HG02642 (cell line): ENCODE measurements at regions not wholly inside any gene's neighbourhood (a gene's known extent, or its start where the extent isn't known, plus 50 kb on each side); places are given as distances from the start of the nearest gene placed in this dataset.

Experiments used
- ATAC-seq: cut with Tn5 transposase; IDR thresholded peaks from one replicate; pipeline ENCODE4 v1.9.1; 2021; ENCODE audit warnings: mild to moderate bottlenecking; ENCODE audit not compliant: unreplicated experiment, poor library complexity

DNA sequence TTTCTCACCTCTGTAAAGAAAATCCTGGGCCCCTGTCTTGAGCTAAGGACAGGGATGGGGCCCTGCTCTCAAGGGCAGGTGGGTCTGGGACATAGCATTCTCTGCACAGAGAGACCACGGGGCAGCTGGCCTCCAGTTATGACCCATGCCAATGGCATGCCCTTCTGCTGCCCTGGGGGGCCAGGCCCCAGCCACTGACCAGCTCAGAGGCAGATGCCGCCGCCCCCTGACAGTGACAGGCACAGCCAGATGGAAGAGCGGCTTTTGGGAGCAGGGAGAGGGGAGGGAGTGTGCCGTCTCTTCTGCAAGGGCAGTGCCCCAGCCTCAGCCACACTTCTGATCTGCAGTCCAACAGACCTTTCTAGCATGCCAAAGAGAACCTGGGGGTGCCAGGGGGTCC is 114.8 kb upstream of the NAV2 start:
- ATAC-seq, result no peak

DNA sequence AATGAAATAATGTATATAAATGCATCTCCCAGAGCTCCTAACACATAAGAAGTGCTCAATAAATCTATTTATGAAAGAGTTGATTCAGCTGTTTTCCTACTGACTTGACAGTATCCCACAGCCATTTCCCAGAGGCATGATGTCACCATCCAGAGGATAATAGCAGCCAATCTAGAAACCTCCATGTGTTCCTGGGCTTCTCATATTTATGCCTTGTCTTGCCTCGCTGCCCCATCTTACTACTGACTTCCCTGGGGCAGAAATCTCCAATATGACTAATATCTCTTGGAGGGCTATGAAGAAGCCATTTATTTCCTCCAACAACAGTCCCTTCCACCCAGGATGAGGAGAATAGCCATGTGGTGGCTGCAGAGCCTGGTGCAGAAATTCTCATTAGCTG is 115.4 kb upstream of the NAV2 start:
- ATAC-seq, result no peak

DNA sequence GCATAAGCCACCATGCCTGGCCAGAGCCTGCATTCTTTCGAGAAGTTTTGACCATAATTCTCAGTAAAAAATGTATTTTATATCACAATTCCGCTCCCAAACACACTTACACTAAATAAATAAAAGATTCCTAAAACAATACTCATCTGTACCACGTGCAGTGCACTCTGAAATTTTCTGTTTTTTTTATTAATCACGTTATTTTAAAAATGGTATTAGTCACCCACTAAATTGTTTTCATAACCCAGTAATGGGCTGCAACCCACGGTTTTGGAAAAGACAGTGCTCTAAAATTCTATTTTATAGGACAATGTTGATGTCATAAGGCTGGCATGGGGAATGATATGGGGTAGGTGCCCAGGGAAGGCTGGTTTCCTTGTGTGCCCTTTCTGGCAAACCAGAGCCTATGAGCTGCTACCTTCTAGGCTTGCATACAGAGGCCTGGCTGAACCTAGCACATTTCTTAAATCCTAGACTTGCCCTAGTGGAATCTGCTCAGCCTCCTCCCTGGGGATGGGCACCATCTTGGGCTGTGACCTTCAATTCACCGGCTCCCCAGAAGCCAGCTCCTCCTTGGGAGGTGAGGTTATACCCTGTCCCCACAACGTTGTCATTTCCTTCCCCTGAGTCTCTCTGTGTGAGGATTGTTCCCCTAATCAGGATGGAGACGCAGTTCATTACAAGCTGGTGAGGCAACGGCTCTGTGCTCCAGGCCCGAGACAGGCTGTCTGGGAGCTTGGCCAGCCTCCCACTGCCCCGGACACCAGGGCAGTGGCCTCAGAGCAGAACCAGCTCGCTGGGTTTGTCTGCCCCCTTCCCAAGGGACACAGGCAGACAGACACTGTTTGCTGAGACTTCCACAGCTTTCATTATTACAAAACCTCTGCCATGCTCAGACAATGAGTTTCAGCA is 116.5 kb upstream of the NAV2 start:
- ATAC-seq, result no peak

DNA sequence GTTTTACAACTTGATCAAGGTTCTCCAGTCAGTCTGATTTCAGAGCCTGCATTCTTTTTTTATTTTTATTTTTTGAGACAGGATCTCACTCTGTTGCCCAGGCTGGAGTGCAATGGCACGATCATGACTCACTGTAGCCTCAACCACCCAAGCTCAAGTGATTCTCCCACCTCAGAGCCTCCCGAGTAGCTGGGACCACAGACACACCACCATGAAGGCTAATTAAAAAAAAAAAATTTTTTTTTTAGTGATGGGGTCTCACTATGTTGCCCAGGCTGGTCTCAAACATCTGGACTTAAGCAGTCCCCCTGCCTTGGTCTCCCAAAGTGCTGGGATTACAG is 117.2 kb upstream of the NAV2 start:
- no peak for ATAC-seq

DNA sequence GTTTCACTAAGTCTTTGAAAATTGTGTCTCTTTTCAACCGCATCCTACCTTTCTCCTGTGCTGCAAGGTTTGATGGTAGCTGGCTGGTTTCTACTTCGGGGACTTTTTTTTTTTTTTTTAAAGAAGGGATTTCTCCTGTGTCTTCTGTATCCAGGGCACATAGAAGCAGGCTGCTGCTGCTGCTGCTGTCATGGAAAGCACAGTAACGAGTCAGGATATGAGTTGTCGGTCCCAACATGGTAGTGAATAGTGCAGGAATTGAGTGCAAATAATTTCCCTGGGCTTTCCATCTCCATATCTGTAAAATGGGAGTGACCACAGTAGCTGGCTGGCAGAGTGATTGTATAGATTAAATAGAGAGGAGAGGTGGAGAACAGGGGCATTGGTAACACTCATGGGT is 118.3 kb upstream of the NAV2 start:
- ATAC-seq, result no peak

DNA sequence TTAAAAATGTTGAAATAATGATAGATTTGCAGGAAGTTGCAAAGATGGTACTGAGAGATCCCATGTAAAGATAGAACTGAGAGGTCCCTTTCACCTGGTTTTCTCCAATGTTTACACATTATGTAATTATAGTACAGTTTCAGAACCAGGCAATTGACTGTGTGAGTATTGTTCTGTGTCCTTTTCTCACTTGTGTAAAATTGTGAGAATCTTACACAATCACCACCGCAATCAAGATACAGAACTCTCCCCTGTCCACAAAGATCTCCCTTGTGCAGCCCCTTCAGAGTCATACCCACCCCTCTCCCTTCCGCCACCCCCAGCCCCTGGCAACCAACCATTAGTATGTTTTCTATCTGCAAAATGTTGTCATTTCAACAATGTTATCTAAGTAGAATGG is 119.8 kb upstream of the NAV2 start:
- no peak for ATAC-seq

DNA sequence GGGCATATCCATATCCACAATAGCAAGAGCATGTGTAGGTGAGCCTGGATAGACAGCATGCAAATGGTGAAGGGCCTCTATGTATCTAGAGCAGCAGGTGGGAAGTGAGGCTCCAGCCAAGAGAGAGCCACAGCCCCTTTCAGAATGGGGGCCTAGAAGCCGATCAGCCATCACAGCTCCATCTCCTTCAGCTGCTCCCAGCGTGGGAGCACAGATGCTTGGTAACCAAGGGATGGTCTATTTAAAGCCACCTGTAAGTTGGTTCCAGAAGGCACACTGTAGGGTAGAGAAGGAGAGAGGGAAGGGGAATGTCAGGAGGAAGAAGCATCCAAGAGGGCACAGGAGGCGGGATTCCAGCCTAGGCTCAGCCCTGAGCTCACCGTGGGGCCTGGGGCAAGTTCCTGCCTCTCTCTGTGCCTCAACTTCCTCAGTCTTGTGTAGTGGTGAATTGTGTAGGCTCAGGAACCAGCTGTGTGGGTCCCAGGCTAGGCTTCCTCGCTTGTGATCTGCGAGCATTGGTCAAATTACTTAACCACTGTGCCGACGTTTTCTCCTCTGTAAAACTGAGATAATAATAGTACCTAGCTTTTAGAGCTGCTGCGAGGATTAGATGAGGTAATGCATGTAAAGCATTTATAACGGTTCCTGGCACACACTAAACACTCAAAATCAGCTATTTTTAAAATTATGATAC is 122.9 kb upstream of the NAV2 start:
- ATAC-seq, result no peak

DNA sequence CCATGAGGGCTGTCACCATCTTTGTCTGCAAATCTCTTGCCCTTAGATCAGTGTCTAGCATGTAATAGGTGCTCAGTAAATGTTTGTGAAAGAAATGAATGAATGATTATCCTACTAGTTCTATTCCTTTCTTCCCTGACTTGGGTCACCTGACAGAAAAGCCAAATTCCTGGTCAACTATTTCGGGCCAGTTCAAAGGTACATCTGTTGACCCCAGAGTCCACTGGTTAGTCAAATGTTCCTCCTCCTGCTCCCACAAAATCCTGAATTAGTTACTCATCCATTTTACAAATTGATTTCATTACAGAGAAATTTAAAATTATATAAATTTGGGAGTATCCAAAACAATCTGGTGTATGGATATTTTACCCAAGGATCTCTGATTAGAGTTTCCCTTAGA is 124.7 kb upstream of the NAV2 start:
- ATAC-seq, result no peak

DNA sequence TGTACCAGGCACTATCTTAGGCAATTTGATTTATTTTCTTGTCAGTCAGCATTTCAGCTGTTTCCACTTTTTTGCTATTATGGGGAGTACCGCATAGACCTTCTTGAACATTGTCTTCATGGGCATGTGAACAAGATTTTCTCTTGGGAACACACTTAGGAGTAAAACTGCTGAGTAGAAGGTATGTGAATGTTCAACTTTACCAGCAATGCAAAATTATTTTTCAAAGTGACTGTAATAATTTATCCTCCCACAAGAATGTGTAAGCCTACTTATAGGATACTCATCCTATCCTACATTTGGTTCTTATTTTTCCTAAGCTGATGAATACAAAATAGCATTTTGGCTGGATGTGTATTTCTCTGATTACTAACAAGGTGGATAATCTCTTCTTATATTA is 132.0 kb upstream of the NAV2 start:
- no peak for ATAC-seq

DNA sequence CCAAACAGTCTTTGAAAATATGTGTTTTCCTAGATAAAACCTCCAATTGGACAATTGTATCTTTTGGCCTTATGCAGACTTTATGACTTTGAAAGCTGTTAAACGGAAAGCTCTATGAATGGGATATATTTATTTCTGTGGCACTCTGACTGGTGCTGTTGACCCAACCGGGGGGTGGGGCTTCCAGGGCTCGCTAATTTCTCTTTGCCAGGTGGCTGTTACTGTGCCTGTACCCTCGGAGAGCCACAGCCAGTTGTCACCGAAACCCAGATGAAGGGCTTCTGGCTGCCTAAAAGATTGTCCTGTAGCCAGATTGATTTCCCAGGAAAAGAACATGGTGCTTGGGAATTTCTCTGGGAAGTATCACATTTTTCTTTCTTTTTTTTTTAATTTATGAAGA is 132.7 kb upstream of the NAV2 start:
- ATAC-seq, result no peak

DNA sequence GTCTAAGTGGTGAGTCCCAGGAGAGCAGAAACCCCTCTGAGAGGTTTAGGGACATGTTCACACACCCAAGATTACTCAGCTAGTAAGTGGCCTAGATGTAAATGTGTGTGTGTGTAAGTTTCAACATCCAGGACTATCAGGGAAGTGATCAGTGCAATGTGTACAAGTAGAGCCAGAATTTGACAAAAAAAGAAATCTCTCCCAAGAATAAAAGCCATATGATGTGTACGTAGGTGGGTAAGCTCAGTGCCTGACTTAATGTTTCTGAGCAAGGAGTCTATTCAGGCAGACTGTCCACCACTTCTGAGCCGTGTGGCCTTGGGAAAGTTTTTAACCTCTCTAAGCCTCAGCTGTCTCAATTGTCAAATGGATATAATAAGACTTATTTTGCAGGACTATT is 133.8 kb upstream of the NAV2 start:
- no peak for ATAC-seq

DNA sequence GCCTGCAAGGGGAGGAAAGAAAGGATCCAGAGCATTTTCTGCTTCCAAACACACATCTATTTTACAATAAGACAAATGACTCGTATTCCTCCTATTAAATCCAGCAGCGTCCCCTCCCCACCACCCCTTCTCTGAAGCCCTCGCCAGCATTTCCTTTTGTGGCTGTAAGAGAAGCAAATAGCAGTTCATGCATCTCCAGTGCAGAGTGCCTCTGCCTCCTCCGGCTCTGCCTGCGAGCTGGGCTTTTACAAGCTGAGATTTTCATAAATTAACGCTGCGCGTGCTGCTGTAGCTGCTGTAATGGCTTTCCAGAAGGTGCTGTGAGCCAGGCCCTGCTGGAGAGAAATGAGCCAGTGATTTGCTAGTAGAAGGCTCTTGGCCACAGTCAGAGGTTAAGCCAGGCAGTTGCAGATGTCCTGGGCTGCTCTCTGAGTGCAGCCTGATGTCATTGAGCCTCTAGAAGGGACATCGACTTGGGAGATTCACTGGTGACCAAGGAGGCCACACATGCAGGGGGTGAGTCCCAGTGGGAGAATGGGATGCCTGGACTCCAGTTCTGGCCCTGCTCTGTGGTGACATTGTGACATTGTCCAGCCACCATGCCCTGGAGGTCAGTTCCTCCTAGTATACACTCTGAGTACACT is 134.5 kb upstream of the NAV2 start:
- ATAC-seq, result no peak

DNA sequence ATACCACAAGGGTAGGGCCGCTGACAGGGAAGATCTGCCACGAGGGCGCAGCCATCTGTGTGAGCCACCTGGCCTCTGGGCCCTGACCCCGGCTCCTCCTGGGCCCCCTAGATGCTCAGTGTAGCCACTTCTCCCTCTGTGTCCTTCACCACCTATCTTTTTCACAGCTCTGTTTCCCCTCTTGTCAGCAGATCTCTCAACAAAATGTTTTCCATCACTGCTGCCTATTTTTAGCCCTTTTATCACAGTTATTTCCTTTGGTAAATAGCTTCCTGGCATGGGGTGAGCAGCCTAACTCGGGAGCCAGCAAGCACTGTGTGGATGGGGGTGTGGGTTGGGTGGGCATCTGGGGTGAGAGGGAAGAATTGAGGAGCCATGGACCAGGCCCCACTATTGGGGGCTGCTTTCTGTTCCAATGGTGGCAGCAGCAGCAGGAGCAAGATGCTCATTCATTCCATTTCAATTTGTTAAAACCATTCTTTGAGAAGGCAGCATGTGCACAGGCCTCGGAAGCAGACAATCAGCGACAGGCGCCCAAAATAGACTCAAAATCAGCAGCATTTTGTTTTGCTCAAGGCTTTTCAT is 135.2 kb upstream of the NAV2 start:
- no peak for ATAC-seq

DNA sequence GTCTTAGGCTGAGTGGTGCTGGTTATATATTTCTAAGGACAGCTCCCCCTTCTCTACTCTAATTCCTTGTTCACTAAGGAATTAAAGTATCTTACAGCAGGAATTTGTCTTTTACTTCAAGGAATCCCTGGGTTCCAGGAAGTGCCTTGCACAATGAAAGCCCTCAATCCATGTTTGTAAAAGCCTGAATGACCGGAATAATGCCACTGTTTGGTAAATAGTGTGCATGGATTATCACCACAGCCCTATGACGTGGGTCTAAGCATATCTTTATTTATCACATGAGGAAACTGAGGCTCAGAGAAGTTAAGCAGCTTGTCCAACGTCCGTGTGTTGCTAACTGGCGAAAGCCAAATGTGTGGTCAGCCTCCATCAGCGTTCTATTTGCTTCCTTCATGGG is 135.7 kb upstream of the NAV2 start:
- no peak for ATAC-seq

DNA sequence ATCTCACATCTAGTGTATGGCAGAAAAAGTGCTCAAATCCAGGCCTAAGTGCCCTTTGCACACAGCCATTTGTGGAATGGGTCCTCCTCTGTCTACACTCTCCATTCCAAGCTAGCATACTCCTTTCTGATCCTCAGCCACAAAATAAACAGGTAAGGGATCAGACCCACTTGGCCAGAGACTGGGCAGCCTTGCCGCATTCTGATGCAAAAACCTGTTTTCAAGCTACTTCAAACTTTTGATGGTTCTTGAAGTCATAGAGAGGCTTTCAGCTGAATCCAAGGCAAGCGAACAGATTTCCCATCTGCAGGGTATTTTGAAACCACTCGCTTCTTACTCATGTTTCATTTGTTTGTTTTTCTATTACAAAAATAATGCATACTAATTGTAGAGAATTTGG is 136.6 kb upstream of the NAV2 start:
- ATAC-seq, result no peak

DNA sequence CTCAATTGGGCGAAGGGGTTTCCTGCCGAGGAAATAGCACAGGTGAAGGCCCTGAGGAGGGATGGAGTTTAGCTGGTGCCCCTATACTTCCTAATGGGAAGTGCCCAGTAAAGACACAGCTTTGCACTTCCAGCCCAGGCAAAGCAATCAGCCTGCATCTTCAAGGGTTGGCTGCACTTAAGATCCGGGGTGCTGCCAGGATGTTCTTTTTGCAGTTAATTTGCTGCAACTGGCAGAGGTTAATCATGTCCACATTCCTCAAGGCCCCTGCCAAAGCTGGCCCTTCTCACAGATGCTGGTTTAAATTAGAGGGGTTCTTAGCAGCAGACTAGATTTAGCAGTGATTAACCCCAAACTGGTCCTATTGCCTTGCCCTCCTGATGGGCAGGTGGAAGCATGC is 137.7 kb upstream of the NAV2 start:
- ATAC-seq, result no peak

DNA sequence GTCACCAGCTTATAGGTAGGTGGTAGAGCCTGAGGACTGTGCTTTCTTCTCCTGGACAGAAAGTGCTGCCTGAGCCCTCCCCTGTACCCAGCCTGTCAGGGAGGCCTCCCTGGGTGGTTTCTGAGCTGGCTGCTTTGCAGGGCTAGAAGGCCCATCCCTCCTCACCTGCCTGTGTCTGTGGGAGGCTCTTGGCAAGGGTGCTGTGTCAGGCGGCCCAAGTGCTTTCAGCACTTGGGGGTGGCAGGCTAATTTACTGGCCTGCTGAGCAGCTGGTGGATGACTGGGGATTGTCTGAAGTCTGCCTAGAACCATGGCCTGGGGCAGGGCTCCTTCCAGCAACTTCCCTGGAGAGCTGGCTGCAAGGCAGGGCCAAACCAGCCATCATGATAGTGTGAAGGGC is 139.0 kb upstream of the NAV2 start:
- ATAC-seq, result no peak

DNA sequence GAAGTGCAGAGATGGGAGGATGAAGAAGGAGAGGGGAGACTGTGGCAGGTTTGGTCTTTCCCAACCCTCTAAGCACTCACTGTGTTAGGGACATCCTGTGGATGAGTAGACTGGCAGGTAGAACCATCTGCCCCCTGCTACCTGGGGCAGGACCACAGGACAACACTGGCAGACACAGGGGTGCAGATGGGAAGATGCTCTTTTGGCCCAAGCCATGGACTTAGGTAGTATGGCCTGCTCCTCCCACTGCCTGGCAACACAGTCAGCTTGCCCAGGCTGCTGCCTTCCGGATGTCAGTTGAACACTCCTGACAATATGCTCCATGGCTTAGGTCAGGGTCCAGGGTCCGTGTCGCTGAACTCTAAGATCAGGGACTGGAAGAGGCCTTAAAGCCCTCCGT is 140.7 kb upstream of the NAV2 start:
- no peak for ATAC-seq

DNA sequence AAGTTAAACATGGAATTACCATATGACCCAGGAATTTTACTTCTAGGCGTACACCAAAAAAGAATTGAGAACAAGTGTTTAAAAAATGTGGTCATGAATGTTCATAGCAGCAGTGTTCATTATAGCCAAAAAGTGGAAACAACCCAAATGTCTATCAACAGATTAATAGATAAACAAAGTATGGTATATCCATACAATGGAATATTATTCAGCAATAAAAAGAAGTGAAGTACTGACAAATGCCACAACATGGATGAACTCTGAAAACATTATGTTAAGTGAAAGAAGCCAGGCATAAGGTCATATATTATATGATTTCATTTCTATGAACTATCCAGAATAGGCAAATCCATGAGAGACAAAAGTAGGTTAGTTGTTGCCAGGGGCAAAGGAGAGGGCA is 141.7 kb upstream of the NAV2 start:
- ATAC-seq, result no peak

DNA sequence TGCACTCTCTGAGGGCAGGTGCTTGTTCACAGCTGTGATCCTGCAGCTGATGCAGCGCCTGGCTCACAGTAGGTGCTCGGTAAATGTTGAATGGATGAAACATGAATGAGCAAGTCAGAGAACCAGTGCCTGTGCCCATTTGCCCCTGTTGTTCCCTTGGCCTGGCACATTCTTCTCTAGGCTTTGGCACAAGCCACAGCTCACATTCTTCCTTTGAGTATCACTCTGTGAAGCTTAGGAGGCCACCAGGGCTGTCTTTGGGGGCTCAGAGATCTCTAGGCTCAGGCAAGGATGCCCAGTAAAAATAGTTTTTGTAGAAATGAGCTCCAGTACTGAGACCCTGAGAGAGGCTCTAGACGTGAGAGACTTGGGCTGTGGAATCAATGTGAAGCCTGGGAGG is 144.6 kb upstream of the NAV2 start:
- ATAC-seq, result no peak
